ENCODE measurements at regions not wholly inside any gene's neighbourhood (a gene's known extent, or its start where the extent isn't known, plus 50 kb on each side); places are given as distances from the start of the nearest gene placed in this dataset.

- TF ChIP-seq CTCF (IDR thresholded peaks at IDR 0.05; ENCODE audit: insufficient read depth, low read length, poor library complexity, severe bottlenecking): no peak
- TF ChIP-seq EZH2phosphoT487 (conservative IDR thresholded peaks at IDR 0.05; ENCODE audit: low read length): no peak
Observed at GRCh38 chr3:194817592-194817930, 131.9 kb downstream of the FAM43A start.

All from SU-DHL-6 (cell line).